Cardiac muscle cell (in vitro differentiated cells and primary cell): ENCODE measurements at regions not wholly inside any gene's neighbourhood (a gene's known extent, or its start where the extent isn't known, plus 50 kb on each side); places are given as distances from the start of the nearest gene placed in this dataset.
A peak's percentile ranks its signal among the peaks of the same experiment; 100 is the strongest.

Experiments used
- DNase-seq, 2 donors: peaks; one replicate each; pipeline versions ENCODE4 v3.0.0 to v3.0.0-alpha.2; 2010 to 2017; ENCODE audit warnings: low read depth in 1 of 2, low spot score in 1 of 2
- H3K27ac ChIP-seq: fragments of 200-600 bp; sonication (generic); 2 replicates; pipeline ENCODE4 v1.5.1; 2016
- H3K27me3 ChIP-seq: fragments of 200-600 bp; sonication (generic); 2 replicates; pipeline ENCODE4 v1.6.0; 2016; ENCODE audit warnings: control low read depth
- H3K36me3 ChIP-seq: fragments of 200-600 bp; sonication (generic); 2 replicates; pipeline ENCODE4 v1.5.1; 2016; ENCODE audit warnings: control low read depth
- H3K4me1 ChIP-seq: fragments of 200-600 bp; sonication (generic); 2 replicates; pipeline ENCODE4 v1.8.1; 2017; ENCODE audit warnings: low read depth, mild to moderate bottlenecking, mixed run types
- H3K4me3 ChIP-seq: fragments of 200-600 bp; sonication (generic); 2 replicates; pipeline ENCODE4 v1.5.1; 2016; ENCODE audit warnings: mild to moderate bottlenecking
- H3K9me3 ChIP-seq: fragments of 200-600 bp; sonication (generic); 2 replicates; pipeline ENCODE4 v1.5.1; 2017; ENCODE audit warnings: low read depth, mild to moderate bottlenecking, control low read depth
- CTCF ChIP-seq: IDR thresholded peaks from 2 replicates; pipeline ENCODE4 v1.5.1; 2012; ENCODE audit warnings: low read depth, mild to moderate bottlenecking, low read length

GRCh38 chrX:25548811-25549210, 533.0 kb upstream of the ARX start:
- Histone ChIP-seq H3K4me3 (no peak overlapping the region), H3K4me1 (no peaks in the 10 kb centered on the region), H3K27ac (no peak overlapping the region), H3K9me3 (no peaks in the 10 kb centered on the region), H3K27me3 (no peaks in the 10 kb centered on the region), H3K36me3 (no peaks in the 10 kb centered on the region)
- no peak for TF ChIP-seq CTCF
- DNase-seq = no peak

- Histone ChIP-seq H3K4me1 (no peaks in the 10 kb centered on the region), H3K27ac (no peak overlapping the region), H3K36me3 (no peaks in the 10 kb centered on the region), H3K4me3 (no peak overlapping the region), H3K27me3 (no peaks in the 10 kb centered on the region), H3K9me3 (no peaks in the 10 kb centered on the region)
- no peak for TF ChIP-seq CTCF
- no peak for DNase-seq
Measured at GRCh38 chrX:25555521-25555920, 539.8 kb upstream of the ARX start.

GRCh38 chrX:25558137-25558536, 542.4 kb upstream of the ARX start:
- H3K36me3 ChIP-seq = no peaks in the 10 kb centered on the region
- no peak for TF ChIP-seq CTCF
- no peak overlapping the region for H3K27ac ChIP-seq
- no peak overlapping the region for H3K4me3 ChIP-seq
- no peaks in the 10 kb centered on the region for H3K9me3 ChIP-seq
- H3K27me3 ChIP-seq = no peaks in the 10 kb centered on the region
- DNase-seq = no peak
- H3K4me1 ChIP-seq = no peaks in the 10 kb centered on the region

GRCh38 chrX:25561190-25561589, 545.4 kb upstream of the ARX start:
- H3K36me3 ChIP-seq = no peaks in the 10 kb centered on the region
- TF ChIP-seq CTCF = no peak
- H3K27ac ChIP-seq = no peak overlapping the region
- H3K27me3 ChIP-seq = no peaks in the 10 kb centered on the region
- no peak overlapping the region for H3K4me3 ChIP-seq
- H3K4me1 ChIP-seq = no peaks in the 10 kb centered on the region
- no peaks in the 10 kb centered on the region for H3K9me3 ChIP-seq
- DNase-seq = no peak

- no peaks in the 10 kb centered on the region for H3K27me3 ChIP-seq
- H3K4me3 ChIP-seq = no peak overlapping the region
- H3K27ac ChIP-seq = no peak overlapping the region
- no peaks in the 10 kb centered on the region for H3K9me3 ChIP-seq
- TF ChIP-seq CTCF = no peak
- no peaks in the 10 kb centered on the region for H3K36me3 ChIP-seq
- no peaks in the 10 kb centered on the region for H3K4me1 ChIP-seq
- DNase-seq = no peak
Measured at GRCh38 chrX:25573631-25574030, 557.9 kb upstream of the ARX start.

GRCh38 chrX:25596921-25597320, 541.2 kb upstream of the MAGEB18 start:
- Histone ChIP-seq H3K27me3 (no peaks in the 10 kb centered on the region), H3K27ac (no peak overlapping the region), H3K9me3 (no peaks in the 10 kb centered on the region), H3K36me3 (no peaks in the 10 kb centered on the region), H3K4me3 (no peak overlapping the region), H3K4me1 (no peaks in the 10 kb centered on the region)
- peak in 1 of 2 donors; percentile 34 for DNase-seq
- TF ChIP-seq CTCF = no peak
